ENCODE measurements at regions not wholly inside any gene's neighbourhood (a gene's known extent, or its start where the extent isn't known, plus 50 kb on each side); places are given as distances from the start of the nearest gene placed in this dataset.

GRCh38 chr11:40037005-40037404 lies 1422.4 kb downstream of the LRRC4C start:
- FAIRE-seq (no peak), ATAC-seq (no peak), DNase-seq (ENCODE audit: low read depth in 1 of 2, low spot score in 1 of 2) (no peak)
- 0% methylated on average over 2 of the region's 2 CpGs for WGBS (ENCODE audit: missing lambda C conversion rate)
- ChIA-PET POLR2A (no interaction called here), CTCF (no interaction called here)
- Histone ChIP-seq H3K4me3 (no peak overlapping the region), H3K27ac (no peak overlapping the region), H3K4me2 (no peak overlapping the region), H3K4me1 (no peaks in the 10 kb centered on the region), H3K9me3 (peaks cover 4% of the 10 kb centered on the region; the same call in 1 of the 3 replicates)
- TF ChIP-seq HOXB5 (CRISPR knock-in tag; IDR thresholded peaks at IDR 0.05) (no peak), HMGXB4 (CRISPR knock-in tag; IDR thresholded peaks at IDR 0.05; ENCODE audit: borderline replicate concordance) (no peak), MAX (IDR thresholded peaks at IDR 0.05) (no peak), RNF2 (IDR thresholded peaks at IDR 0.05; ENCODE audit: borderline replicate concordance, low read depth) (no peak), CTCF (IDR thresholded peaks at IDR 0.05) (no peak), HOXA7 (CRISPR knock-in tag; IDR thresholded peaks at IDR 0.05) (no peak), TFCP2L1 (CRISPR knock-in tag; IDR thresholded peaks at IDR 0.05) (no peak), PHF8 (IDR thresholded peaks at IDR 0.05; ENCODE audit: borderline replicate concordance, low read depth) (no peak), EP300 (IDR thresholded peaks at IDR 0.05) (no peak), JUN (IDR thresholded peaks at IDR 0.05) (no peak), TP53 (CRISPR knock-in tag; IDR thresholded peaks at IDR 0.05) (no peak)

- FAIRE-seq: no peak
- WGBS (ENCODE audit: missing lambda C conversion rate): 0% methylated on average over 3 of the region's 3 CpGs
Measured at GRCh38 chr11:40032331-40032730, 1427.1 kb downstream of the LRRC4C start.

GRCh38 chr11:40030867-40031266 lies 1428.6 kb downstream of the LRRC4C start:
- ATAC-seq (no peak), FAIRE-seq (no peak), DNase-seq (ENCODE audit: low read depth in 1 of 2, low spot score in 1 of 2) (no peak)
- ChIA-PET CTCF (no interaction called here), POLR2A (no interaction called here)
- Histone ChIP-seq H3K9me3 (no peaks in the 10 kb centered on the region), H3K4me1 (no peaks in the 10 kb centered on the region), H3K27ac (no peak overlapping the region), H3K4me2 (no peak overlapping the region), H3K4me3 (no peak overlapping the region)
- WGBS (ENCODE audit: missing lambda C conversion rate): 4% methylated on average over 2 of the region's 2 CpGs
- TF ChIP-seq HMGXB4 (CRISPR knock-in tag; IDR thresholded peaks at IDR 0.05; ENCODE audit: borderline replicate concordance): no peak
- TF ChIP-seq CBX8 (IDR thresholded peaks at IDR 0.05): no peak
- TF ChIP-seq RAD21 (conservative IDR thresholded peaks at IDR 0.05 in 1 of 2, IDR thresholded peaks at IDR 0.05 in 1 of 2): no peak
- no peak for TF ChIP-seq ZC3H11A (IDR thresholded peaks at IDR 0.05)
- no peak for TF ChIP-seq EHF (CRISPR knock-in tag; IDR thresholded peaks at IDR 0.05)
- no peak for TF ChIP-seq JUN (IDR thresholded peaks at IDR 0.05)
- TF ChIP-seq GATA3 (IDR thresholded peaks at IDR 0.05; ENCODE audit: borderline replicate concordance): no peak
- no peak for TF ChIP-seq BCL3 (IDR thresholded peaks at IDR 0.05)
- TF ChIP-seq CHD4 (IDR thresholded peaks at IDR 0.05; ENCODE audit: borderline replicate concordance): no peak
- TF ChIP-seq CBX2 (IDR thresholded peaks at IDR 0.05; ENCODE audit: borderline replicate concordance, low read depth): no peak
- TF ChIP-seq ZSCAN20 (CRISPR knock-in tag; IDR thresholded peaks at IDR 0.05): no peak
- no peak for TF ChIP-seq JUNB (IDR thresholded peaks at IDR 0.05)
- no peak for TF ChIP-seq E2F6 (IDR thresholded peaks at IDR 0.05; ENCODE audit: borderline replicate concordance, low read depth)
- TF ChIP-seq HOXA7 (CRISPR knock-in tag; IDR thresholded peaks at IDR 0.05): no peak
- TF ChIP-seq ZFP36 (IDR thresholded peaks at IDR 0.05; ENCODE audit: borderline replicate concordance, partially characterized antibody): no peak
- no peak for TF ChIP-seq TFCP2L1 (CRISPR knock-in tag; IDR thresholded peaks at IDR 0.05)

More at GRCh38 chr11:40032331-40032730, 1427.1 kb downstream of the LRRC4C start:
- Histone ChIP-seq H3K4me2 (no peak overlapping the region), H3K4me3 (no peak overlapping the region), H3K27ac (no peak overlapping the region), H3K4me1 (no peaks in the 10 kb centered on the region), H3K9me3 (peaks cover 4% of the 10 kb centered on the region; the same call in 1 of the 3 replicates)
- no peak for ATAC-seq
- TF ChIP-seq MAFK (IDR thresholded peaks at IDR 0.05; ENCODE audit: partially characterized antibody) (no peak), EHMT2 (IDR thresholded peaks at IDR 0.05; ENCODE audit: low read depth) (no peak), HES2 (IDR thresholded peaks at IDR 0.05) (no peak), ZFP36 (IDR thresholded peaks at IDR 0.05; ENCODE audit: borderline replicate concordance, partially characterized antibody) (no peak), NR3C1 (IDR thresholded peaks at IDR 0.05) (no peak), CHD2 (IDR thresholded peaks at IDR 0.05; ENCODE audit: low read length, partially characterized antibody) (no peak), ZC3H11A (IDR thresholded peaks at IDR 0.05) (no peak)
- ChIA-PET POLR2A (no interaction called here), CTCF (no interaction called here)
- no peak for DNase-seq (ENCODE audit: low read depth in 1 of 2, low spot score in 1 of 2)

Data from A549 (cell line).